ENCODE measurements at regions not wholly inside any gene's neighbourhood (a gene's known extent, or its start where the extent isn't known, plus 50 kb on each side); places are given as distances from the start of the nearest gene placed in this dataset.

DNA sequence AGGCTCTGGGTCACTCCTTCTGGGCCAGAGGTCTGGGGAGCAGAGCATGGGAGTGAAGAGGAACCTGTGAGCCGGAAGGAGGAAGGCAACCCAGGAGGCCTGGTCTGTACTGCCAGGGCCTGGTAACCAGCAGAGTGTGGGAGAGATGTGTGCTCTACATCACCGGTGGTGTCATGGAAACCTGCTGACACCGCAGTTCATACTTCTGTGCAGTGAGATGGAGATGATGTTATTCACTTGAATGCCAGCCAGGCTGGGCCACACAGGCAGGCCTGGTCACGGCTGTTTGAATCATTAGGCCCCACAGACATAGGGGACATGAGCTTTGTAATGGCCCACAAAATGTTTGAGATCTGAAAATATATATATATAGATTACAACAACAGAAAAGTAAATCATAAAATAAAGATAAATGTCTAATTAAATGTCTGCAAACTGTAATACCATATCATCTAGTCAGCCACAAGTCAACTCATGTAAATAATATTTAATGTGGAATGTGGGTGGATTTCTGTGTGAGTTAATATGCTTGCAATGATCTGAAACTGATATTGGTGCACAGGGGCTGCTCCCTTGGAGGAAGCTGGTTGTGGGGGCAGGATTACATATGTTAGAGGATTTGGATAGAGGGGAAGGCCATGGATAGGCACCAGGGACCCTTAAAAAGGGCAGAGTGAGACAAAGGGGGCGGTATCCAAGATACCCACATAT lies 108.5 kb upstream of the PFN2 start:
- TF ChIP-seq CTCF (conservative IDR thresholded peaks at IDR 0.05; ENCODE audit: low read depth, low read length): no peak
- peak; percentile 85 for DNase-seq (ENCODE audit: low read depth)
- no peak overlapping the region for H3K4me3 ChIP-seq (ENCODE audit: low read length)

DNA sequence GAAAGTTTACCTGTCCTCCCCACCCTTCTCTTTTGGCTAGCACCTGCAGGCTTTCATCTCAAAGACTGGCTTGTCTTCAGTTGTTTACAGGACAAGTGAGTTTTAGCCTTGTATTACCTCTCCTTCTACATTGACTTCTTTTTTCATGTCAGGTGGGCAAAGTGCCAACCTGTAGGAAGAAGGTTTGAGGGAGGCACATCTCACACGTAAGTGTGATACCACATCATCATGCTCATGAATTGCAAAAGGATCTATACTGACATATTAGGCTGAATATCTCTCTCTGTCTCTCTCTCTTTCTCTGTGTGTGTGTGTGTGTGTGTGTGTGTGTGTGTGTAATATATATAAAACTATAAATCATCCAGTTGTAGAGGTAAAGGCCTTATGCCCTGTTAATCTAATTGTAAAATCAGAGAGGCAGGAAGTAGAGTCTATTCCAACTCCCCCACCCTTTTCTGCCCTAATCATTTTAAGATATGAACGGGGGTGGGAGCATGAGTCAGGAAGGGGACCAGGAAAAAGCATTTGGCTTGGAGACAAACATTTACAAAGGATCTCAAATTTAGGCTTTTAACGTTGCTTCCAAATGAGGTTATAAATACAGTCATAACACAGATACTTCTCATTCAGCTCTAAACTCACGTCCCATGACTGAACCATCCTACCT lies 107.0 kb upstream of the PFN2 start:
- no peak for DNase-seq (ENCODE audit: low read depth)
- no peak overlapping the region for H3K4me3 ChIP-seq (ENCODE audit: low read length)
- no peak for TF ChIP-seq CTCF (conservative IDR thresholded peaks at IDR 0.05; ENCODE audit: low read depth, low read length)

- no peak overlapping the region for H3K4me3 ChIP-seq (ENCODE audit: low read length)
- no peak for DNase-seq (ENCODE audit: low read depth)
- TF ChIP-seq CTCF (conservative IDR thresholded peaks at IDR 0.05; ENCODE audit: low read depth, low read length): no peak
Measured at GRCh38 chr3:150077107-150077506, 106.4 kb upstream of the PFN2 start.

DNA sequence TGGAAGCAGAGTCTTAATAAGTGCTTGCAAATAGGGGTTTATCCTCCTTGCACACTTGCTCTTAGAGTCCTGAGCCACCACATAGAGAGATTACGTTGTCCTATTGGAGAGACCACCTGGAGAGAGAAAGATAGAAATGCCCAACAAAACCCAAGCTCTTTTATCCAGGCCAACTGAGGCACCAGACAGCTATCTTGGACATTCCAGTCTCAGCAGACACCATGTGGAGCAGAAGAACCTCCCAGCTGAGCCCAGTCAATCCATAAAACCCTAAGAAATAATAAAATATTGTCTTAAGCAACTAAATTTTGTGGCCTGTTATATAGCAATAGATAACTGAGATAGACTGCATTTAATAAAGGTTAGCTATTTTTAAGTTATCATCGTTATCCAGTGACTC lies 105.7 kb upstream of the PFN2 start:
- DNase-seq (ENCODE audit: low read depth): no peak
- TF ChIP-seq CTCF (conservative IDR thresholded peaks at IDR 0.05; ENCODE audit: low read depth, low read length): no peak

GRCh38 chr3:150075417-150075865 lies 104.7 kb upstream of the PFN2 start:
- H3K4me3 ChIP-seq (ENCODE audit: low read length): no peak overlapping the region
- DNase-seq (ENCODE audit: low read depth): no peak
- no peak for TF ChIP-seq CTCF (conservative IDR thresholded peaks at IDR 0.05; ENCODE audit: low read depth, low read length)

More for the DNA sequence above, 105.7 kb upstream of the PFN2 start:
- no peak overlapping the region for H3K4me3 ChIP-seq (ENCODE audit: low read length)

DNA sequence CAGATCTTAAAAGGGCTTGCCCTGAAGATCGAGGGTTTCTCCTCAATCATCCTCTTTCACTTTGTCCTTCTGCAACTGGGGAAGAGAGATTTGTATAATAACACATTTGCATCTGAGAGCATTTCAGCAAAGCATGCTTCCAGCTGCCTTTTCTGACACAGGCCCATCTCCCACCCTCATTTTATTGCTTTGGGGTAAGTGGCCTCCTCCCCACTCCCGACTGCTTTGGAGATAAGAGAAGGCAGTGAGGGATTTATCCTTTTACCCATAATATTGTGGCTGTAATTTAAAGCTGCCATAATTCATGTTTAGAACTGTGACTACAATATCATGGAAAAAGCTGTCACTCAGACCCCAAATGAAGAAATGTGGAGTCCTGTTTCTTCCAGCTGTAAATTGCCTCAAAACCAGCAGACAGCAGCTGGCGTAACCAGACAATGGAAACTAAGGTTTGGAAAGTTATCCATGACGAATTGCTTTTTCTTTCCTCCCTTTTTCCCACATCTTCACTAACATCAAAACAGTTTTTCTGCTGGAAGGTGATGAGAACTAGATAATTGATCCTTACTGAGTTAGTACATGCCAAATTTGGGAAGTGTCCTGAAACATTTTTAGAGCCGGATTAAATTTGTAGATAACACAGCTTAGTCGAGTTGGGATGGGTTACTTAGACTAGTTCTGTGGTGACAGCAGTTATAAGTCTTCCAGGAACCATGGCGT lies 104.2 kb upstream of the PFN2 start:
- no peak for DNase-seq (ENCODE audit: low read depth)
- no peak overlapping the region for H3K4me3 ChIP-seq (ENCODE audit: low read length)
- no peak for TF ChIP-seq CTCF (conservative IDR thresholded peaks at IDR 0.05; ENCODE audit: low read depth, low read length)
